Motor neuron (in vitro differentiated cells): ENCODE measurements at regions not wholly inside any gene's neighbourhood (a gene's known extent, or its start where the extent isn't known, plus 50 kb on each side); places are given as distances from the start of the nearest gene placed in this dataset.

Experiments
- ATAC-seq, 8 experiments: fragments of 200-7000 bp; cut with Tn5 transposase; replicated peaks in 6 of 8; 2 replicates each; pipeline ENCODE4 v1.8.0; 2021; ENCODE audit warnings: mild to moderate bottlenecking in 8 of 8, moderate library complexity in 8 of 8
- H3K27ac ChIP-seq, 2 donors: fragments of 250-450 bp; sonication (Bioruptor Pico); 2 replicates each; pipeline ENCODE4 v1.9.0; 2021; ENCODE audit warnings: antibody characterized with exemption in 2 of 2, mild to moderate bottlenecking in 2 of 2, moderate library complexity in 1 of 2
- H3K4me1 ChIP-seq, 2 donors: fragments of 250-450 bp; sonication (Bioruptor Pico); replicated peaks in 1 of 2; 2 replicates each; pipeline ENCODE4 v1.6.1; 2021; ENCODE audit warnings: antibody characterized with exemption in 2 of 2, mild to moderate bottlenecking in 2 of 2, moderate library complexity in 1 of 2
- H3K4me3 ChIP-seq, 5 donors: fragments of 250-450 bp; sonication (Bioruptor Pico); 2 replicates each; pipeline ENCODE4 v1.9.0; 2021; ENCODE audit warnings: antibody characterized with exemption in 5 of 5, mild to moderate bottlenecking in 5 of 5, moderate library complexity in 4 of 5
- WGBS, 10 experiments: fragments of 450-650 bp; shearing (Covaris generic); methylation state at CpG; one replicate each; pipeline ENCODE4 v1.0.0; 2022; 5-methylcytosine and 5-hydroxymethylcytosine counted together
- in situ Hi-C, 9 experiments: fragments of 400-800 bp; cut with MboI; loops; one replicate each; pipeline ENCODE4 v1.15.0; 2021; ENCODE audit warnings: low sequenced_read_pairs in 9 of 9, low pct_unique_long_range_greater_than_20kb in 2 of 9; ENCODE audit not compliant: unreplicated experiment in 9 of 9

GRCh38 chr20:54865273-54865672 is 389.9 kb downstream of the DOK5 start:
- no peak for ATAC-seq
- Histone ChIP-seq H3K27ac (no peak overlapping the region), H3K4me3 (no peak overlapping the region), H3K4me1 (no peaks in the 10 kb centered on the region)
- WGBS, 10 experiments, result 0 to 100% (median 29%) methylated on average over 2 to 4 of the region's 4 CpGs; no CpG with 5 or more reads in 1 of the 10 experiments
- in situ Hi-C loops, result no loop called here

GRCh38 chr20:54860716-54861115 is 385.3 kb downstream of the DOK5 start:
- 0 to 83% (median 7%) methylated on average over 2 to 4 of the region's 4 CpGs; no CpG with 5 or more reads in 3 of the 10 experiments for WGBS, 10 experiments
- ATAC-seq, result no peak

GRCh38 chr20:54856202-54856601 is 380.8 kb downstream of the DOK5 start:
- ATAC-seq, result no peak
- no peak overlapping the region for H3K27ac ChIP-seq
- no peaks in the 10 kb centered on the region for H3K4me1 ChIP-seq
- 0 to 100% (median 96%) methylated on average over 1 to 2 of the region's 2 CpGs; no CpG with 5 or more reads in 2 of the 10 experiments for WGBS, 10 experiments
- H3K4me3 ChIP-seq, result no peak overlapping the region
- in situ Hi-C loops, result no loop called here

More at GRCh38 chr20:54860716-54861115, 385.3 kb downstream of the DOK5 start:
- in situ Hi-C loops, result no loop called here
- Histone ChIP-seq H3K27ac (no peak overlapping the region), H3K4me1 (no peaks in the 10 kb centered on the region), H3K4me3 (no peak overlapping the region)

GRCh38 chr20:54849741-54850140 is 374.3 kb downstream of the DOK5 start:
- in situ Hi-C loops, result no loop called here
- H3K27ac ChIP-seq, result no peak overlapping the region
- 7 to 100% (median 61%) methylated on average over 1 to 3 of the region's 3 CpGs for WGBS, 10 experiments
- ATAC-seq, result no peak
- H3K4me1 ChIP-seq, result no peaks in the 10 kb centered on the region
- H3K4me3 ChIP-seq, result no peak overlapping the region

- in situ Hi-C loops, result no loop called here
- 100% methylated on average over 2 of the region's 2 CpGs; no CpG with 5 or more reads in 9 of the 10 experiments for WGBS, 10 experiments
- no peak for ATAC-seq
- H3K4me3 ChIP-seq, result no peak overlapping the region
- H3K4me1 ChIP-seq, result no peaks in the 10 kb centered on the region
- no peak overlapping the region for H3K27ac ChIP-seq
Measured at GRCh38 chr20:54848984-54849538, 373.7 kb downstream of the DOK5 start.

- peaks cover 4 to 5% of the 10 kb centered on the region in 2 donors for H3K4me1 ChIP-seq
- H3K4me3 ChIP-seq, result no peak overlapping the region
- H3K27ac ChIP-seq, result no peak overlapping the region
- in situ Hi-C loops, result no loop called here
- no peak for ATAC-seq
- 0 to 85% (median 25%) methylated on average over 1 to 5 of the region's 5 CpGs; no CpG with 5 or more reads in 1 of the 10 experiments for WGBS, 10 experiments
Measured at GRCh38 chr20:54848262-54848661, 372.9 kb downstream of the DOK5 start.

- Histone ChIP-seq H3K4me1 (peaks cover 5 to 9% of the 10 kb centered on the region in 2 donors), H3K27ac (no peak overlapping the region), H3K4me3 (no peak overlapping the region)
- 0 to 100% (median 86%) methylated on average over 1 to 4 of the region's 4 CpGs; no CpG with 5 or more reads in 1 of the 10 experiments for WGBS, 10 experiments
- no peak for ATAC-seq
- in situ Hi-C loops, result no loop called here
Measured at GRCh38 chr20:54846948-54847347, 371.6 kb downstream of the DOK5 start.

GRCh38 chr20:54844346-54844745 is 369.0 kb downstream of the DOK5 start:
- Histone ChIP-seq H3K4me3 (no peak overlapping the region), H3K4me1 (peaks cover 5 to 9% of the 10 kb centered on the region in 2 donors), H3K27ac (no peak overlapping the region)
- 0 to 100% (median 63%) methylated on average over 1 to 2 of the region's 2 CpGs for WGBS, 10 experiments
- ATAC-seq, result no peak
- in situ Hi-C loops, result no loop called here

- Histone ChIP-seq H3K4me1 (peaks cover 5 to 9% of the 10 kb centered on the region in 2 donors), H3K27ac (no peak overlapping the region), H3K4me3 (no peak overlapping the region)
- in situ Hi-C loops, result no loop called here
- ATAC-seq, result peak in 4 of 8 experiments; percentile 30 to 86 (median 46)
- WGBS, 10 experiments, result 0 to 69% (median 14%) methylated on average over 1 to 5 of the region's 5 CpGs; no CpG with 5 or more reads in 1 of the 10 experiments
Measured at GRCh38 chr20:54843865-54844264, 368.5 kb downstream of the DOK5 start.

- ATAC-seq, result no peak
- Histone ChIP-seq H3K4me3 (no peak overlapping the region), H3K4me1 (peaks cover 5 to 9% of the 10 kb centered on the region in 2 donors), H3K27ac (no peak overlapping the region)
- in situ Hi-C loops, result no loop called here
- WGBS, 10 experiments, result 13 to 100% (median 78%) methylated on average over 1 of the region's 1 CpG; no CpG with 5 or more reads in 2 of the 10 experiments
Measured at GRCh38 chr20:54843431-54843830, 368.0 kb downstream of the DOK5 start.

GRCh38 chr20:54839224-54839623 is 363.8 kb downstream of the DOK5 start:
- Histone ChIP-seq H3K27ac (no peak overlapping the region), H3K4me1 (peaks cover 5 to 9% of the 10 kb centered on the region in 2 donors), H3K4me3 (no peak overlapping the region)
- in situ Hi-C loops, result no loop called here
- ATAC-seq, result no peak
- 5 to 100% (median 66%) methylated on average over 2 to 6 of the region's 6 CpGs; no CpG with 5 or more reads in 3 of the 10 experiments for WGBS, 10 experiments

- WGBS, 10 experiments, result 0 to 81% (median 39%) methylated on average over 1 to 4 of the region's 4 CpGs; no CpG with 5 or more reads in 1 of the 10 experiments
- in situ Hi-C loops, result no loop called here
Measured at GRCh38 chr20:54837226-54837625, 361.8 kb downstream of the DOK5 start.

GRCh38 chr20:54822386-54822785 is 347.0 kb downstream of the DOK5 start:
- ATAC-seq, result peak in 1 of 8 experiments; percentile 51
- WGBS, 10 experiments, result 0 to 93% (median 35%) methylated on average over 2 of the region's 2 CpGs; no CpG with 5 or more reads in 1 of the 10 experiments
- Histone ChIP-seq H3K4me3 (no peak overlapping the region), H3K4me1 (no peaks in the 10 kb centered on the region), H3K27ac (no peak overlapping the region)
- in situ Hi-C loops, result no loop called here

More at GRCh38 chr20:54837226-54837625, 361.8 kb downstream of the DOK5 start:
- Histone ChIP-seq H3K27ac (no peak overlapping the region), H3K4me3 (no peak overlapping the region), H3K4me1 (no peaks in the 10 kb centered on the region)
- no peak for ATAC-seq

- Histone ChIP-seq H3K4me3 (no peak overlapping the region), H3K4me1 (no peaks in the 10 kb centered on the region), H3K27ac (no peak overlapping the region)
- in situ Hi-C loops, result no loop called here
- no peak for ATAC-seq
Measured at GRCh38 chr20:54820392-54820791, 345.0 kb downstream of the DOK5 start.
